IMR-90 (cell line): ENCODE measurements at regions not wholly inside any gene's neighbourhood (a gene's known extent, or its start where the extent isn't known, plus 50 kb on each side); places are given as distances from the start of the nearest gene placed in this dataset.

Source experiments
- ATAC-seq: fragments of 200-7000 bp; cut with Tn5 transposase; 2 replicates; pipeline ENCODE4 v1.9.1; 2020; ENCODE audit warnings: low read depth, mild to moderate bottlenecking, moderate library complexity
- BruUV-seq: library from RNA; stranded (reverse); fragments of 400-500 nt; replicated peaks from 2 replicates; lab custom pipeline; 2021; lab: Mats Ljungman, UMichigan
- CTCF ChIA-PET: fragments of 300-600 bp; formaldehyde crosslinking; extraction: SDS; loops from one replicate; lab custom pipeline; 2021; ENCODE audit warnings: antibody characterized with exemption; lab: Yijun Ruan, JAX
- POLR2A ChIA-PET: fragments of 300-600 bp; sonication (Branson Sonifier 250); formaldehyde crosslinking; loops from one replicate; lab custom pipeline; 2022; ENCODE audit warnings: antibody characterized with exemption; ENCODE audit not compliant: unreplicated experiment; lab: Charles Lee
- DNase-seq: peaks from one replicate; pipeline ENCODE4 v3.0.0; 2013
- H2AFZ ChIP-seq: replicated peaks from 2 replicates; pipeline ENCODE3; 2013; ENCODE audit warnings: low read length, mild to moderate bottlenecking; ENCODE audit not compliant: poor library complexity
- H2AK5ac ChIP-seq: 2 replicates; pipeline ENCODE4 v1.6.1; 2013; ENCODE audit warnings: low read depth, low read length, inconsistent platforms
- H2AK9ac ChIP-seq: replicated peaks from 2 replicates; pipeline ENCODE3; 2013; ENCODE audit warnings: mild to moderate bottlenecking, low read depth, low read length, moderate library complexity; ENCODE audit not compliant: poor library complexity
- H2BK120ac ChIP-seq: 2 replicates; pipeline ENCODE4 v1.6.1; 2013; ENCODE audit warnings: low read depth, low read length, inconsistent platforms
- H2BK15ac ChIP-seq: 3 replicates; pipeline ENCODE4 v1.6.1; 2013; ENCODE audit warnings: low read depth, low read length, inconsistent platforms
- H2BK20ac ChIP-seq: 2 replicates; pipeline ENCODE4 v1.6.1; 2013; ENCODE audit warnings: low read depth, mild to moderate bottlenecking, inconsistent platforms, low read length, moderate library complexity
- H2BK5ac ChIP-seq: 2 replicates; pipeline ENCODE4 v1.6.1; 2013; ENCODE audit warnings: mild to moderate bottlenecking, low read depth, low read length, inconsistent platforms; ENCODE audit not compliant: poor library complexity, severe bottlenecking
- H3K14ac ChIP-seq: replicated peaks from 2 replicates; pipeline ENCODE4 v1.6.1; 2013; ENCODE audit warnings: low read depth, low read length, inconsistent platforms
- H3K18ac ChIP-seq: 2 replicates; pipeline ENCODE4 v1.6.1; 2013; ENCODE audit warnings: low read depth, low read length, control low read depth
- H3K23ac ChIP-seq: 2 replicates; pipeline ENCODE4 v1.6.1; 2013; ENCODE audit warnings: low read depth, low read length, inconsistent platforms
- H3K27ac ChIP-seq: 2 replicates; pipeline ENCODE4 v1.5.1; 2013; ENCODE audit warnings: mild to moderate bottlenecking, control low read depth, low read length; ENCODE audit not compliant: insufficient read depth
- H3K27me3 ChIP-seq: 2 replicates; pipeline ENCODE4 v1.6.1; 2013; ENCODE audit warnings: low read length; ENCODE audit not compliant: control insufficient read depth, insufficient read depth
- H3K36me3 ChIP-seq: 2 replicates; pipeline ENCODE4 v1.6.1; 2013; ENCODE audit warnings: low read length, mixed read lengths; ENCODE audit not compliant: control insufficient read depth, insufficient read depth
- H3K4ac ChIP-seq: 2 replicates; pipeline ENCODE4 v1.6.1; 2013; ENCODE audit warnings: low read depth, low read length, inconsistent platforms
- H3K4me1 ChIP-seq: 2 replicates; pipeline ENCODE4 v1.6.1; 2013; ENCODE audit warnings: low read length, mixed read lengths; ENCODE audit not compliant: control insufficient read depth, insufficient read depth
- H3K4me2 ChIP-seq: 2 replicates; pipeline ENCODE4 v1.6.1; 2013; ENCODE audit warnings: low read depth, mild to moderate bottlenecking, control low read depth, low read length, moderate library complexity
- H3K4me3 ChIP-seq: 2 replicates; pipeline ENCODE4 v1.5.1; 2013; ENCODE audit warnings: low read depth, mild to moderate bottlenecking, control low read depth, low read length, moderate library complexity; ENCODE audit not compliant: insufficient read depth
- H3K56ac ChIP-seq: 2 replicates; pipeline ENCODE4 v1.6.1; 2013; ENCODE audit warnings: low read length, inconsistent platforms; ENCODE audit not compliant: insufficient read depth; ENCODE audit errors: extremely low read depth
- H3K79me1 ChIP-seq, 2 experiments: 2 replicates each; pipeline ENCODE4 v1.6.1; 2013; ENCODE audit warnings: low read length in 2 of 2, inconsistent platforms in 1 of 2, low read depth in 1 of 2
- H3K9ac ChIP-seq: 2 replicates; pipeline ENCODE4 v1.6.1; 2013; ENCODE audit warnings: low read depth, low read length, control low read depth
- H3K9me1 ChIP-seq: 2 replicates; pipeline ENCODE4 v1.6.1; 2013; ENCODE audit warnings: low read length, inconsistent platforms; ENCODE audit not compliant: insufficient read depth
- H3K9me3 ChIP-seq: 2 replicates; pipeline ENCODE4 v1.6.1; 2013; ENCODE audit warnings: low read length; ENCODE audit not compliant: control insufficient read depth, insufficient read depth
- H4K20me1 ChIP-seq: 2 replicates; pipeline ENCODE4 v1.6.1; 2013; ENCODE audit warnings: low read length, inconsistent platforms; ENCODE audit not compliant: insufficient read depth
- H4K5ac ChIP-seq: 2 replicates; pipeline ENCODE4 v1.6.1; 2013; ENCODE audit warnings: mild to moderate bottlenecking, low read depth, low read length, control low read depth
- H4K8ac ChIP-seq, 2 experiments: 2 replicates each; pipeline ENCODE4 v1.6.1; 2013; ENCODE audit warnings: low read depth in 2 of 2, low read length in 2 of 2, control low read depth in 1 of 2, inconsistent platforms in 1 of 2
- H4K91ac ChIP-seq: 2 replicates; pipeline ENCODE4 v1.6.1; 2013; ENCODE audit warnings: low read depth, low read length, inconsistent platforms; ENCODE audit not compliant: insufficient read depth
- CEBPB ChIP-seq: IDR thresholded peaks from 2 replicates; pipeline ENCODE4 v1.6.1; 2012; ENCODE audit warnings: low read depth, low read length, improper control_type of control experiment
- MAFK ChIP-seq: IDR thresholded peaks from 2 replicates; pipeline ENCODE4 v1.6.1; 2012; ENCODE audit warnings: low read depth, low read length, improper control_type of control experiment
- RCOR1 ChIP-seq: IDR thresholded peaks from 2 replicates; pipeline ENCODE4 v1.6.1; 2012; ENCODE audit warnings: mild to moderate bottlenecking, low read length, improper control_type of control experiment; ENCODE audit not compliant: insufficient replicate concordance
- WGBS, 2 experiments: methylation state at CpG; one replicate each; pipeline versions ENCODE4 v1.1.5 to v1.1.7; 2013; ENCODE audit warnings: missing lambda C conversion rate in 2 of 2; ENCODE audit not compliant: insufficient read length in 1 of 2; ENCODE audit errors: extremely low coverage in 2 of 2; 5-methylcytosine and 5-hydroxymethylcytosine counted together
- dilution Hi-C: fragments of 300-500 bp; cut with HindIII; formaldehyde crosslinking; loops from one replicate; pipeline ENCODE4 v1.14.3; 2018; ENCODE audit warnings: low sequenced_read_pairs; ENCODE audit not compliant: unreplicated experiment
- in situ Hi-C: fragments of 300-500 bp; cut with MboI; formaldehyde crosslinking; loops from 3 replicates; pipeline ENCODE4 v1.14.3; 2019; ENCODE audit warnings: low sequenced_read_pairs, inconsistent platforms, mixed read lengths
- intact Hi-C: fragments of 100-400 bp; cut with micrococcal nuclease; formaldehyde crosslinking; loops from 2 replicates; pipeline ENCODE4 v1.10.0; 2022

GRCh38 chr2:196344397-196344796, 173.0 kb upstream of the STK17B start:
- H3K9me1 ChIP-seq = no peaks in the 10 kb centered on the region
- CTCF ChIA-PET = no interaction called here
- ATAC-seq = no peak
- no peaks in the 10 kb centered on the region for H4K20me1 ChIP-seq
- H3K9me3 ChIP-seq = no peaks in the 10 kb centered on the region
- no CpG with 5 or more reads among the region's 1 CpG for WGBS, 2 experiments
- no peak overlapping the region for H3K9ac ChIP-seq
- H2AK5ac ChIP-seq = no peak overlapping the region
- H3K27me3 ChIP-seq = no peaks in the 10 kb centered on the region
- no peak for TF ChIP-seq MAFK
- TF ChIP-seq CEBPB = no peak
- TF ChIP-seq RCOR1 = no peak
- no peak overlapping the region for H3K14ac ChIP-seq
- no peak overlapping the region for H3K18ac ChIP-seq
- no peak overlapping the region for H2BK120ac ChIP-seq
- no TSS peak for BruUV-seq
- no peak overlapping the region for H4K5ac ChIP-seq
- in situ Hi-C loops (loop anchor here (25.0 kb wide), 1 partner anchor 682 kb away; the partner anchor contains the start of gene SLC39A10), intact Hi-C loops (no loop called here), dilution Hi-C loops (no loop called here)
- H2BK5ac ChIP-seq = no peak overlapping the region
- no peak overlapping the region for H3K4me2 ChIP-seq
- no peak for DNase-seq
- H2AK9ac ChIP-seq = no peak overlapping the region
- H3K27ac ChIP-seq = no peak overlapping the region
- no peak overlapping the region for H2AFZ ChIP-seq
- no peaks in the 10 kb centered on the region for H3K36me3 ChIP-seq
- H3K23ac ChIP-seq = no peak overlapping the region
- H2BK20ac ChIP-seq = no peak overlapping the region
- H2BK15ac ChIP-seq = no peak overlapping the region
- no peaks in the 10 kb centered on the region for H3K79me1 ChIP-seq
- H4K8ac ChIP-seq = no peak overlapping the region
- no peaks in the 10 kb centered on the region for H3K4me1 ChIP-seq
- H3K4me3 ChIP-seq = no peak overlapping the region
- no peak overlapping the region for H4K91ac ChIP-seq
- H3K4ac ChIP-seq = no peak overlapping the region
- POLR2A ChIA-PET = no interaction called here
- H3K56ac ChIP-seq = no peak overlapping the region
